NCI-H2227 treated with DMSO at 0.1 percent for 48 hours (cell line): ENCODE measurements at regions not wholly inside any gene's neighbourhood (a gene's known extent, or its start where the extent isn't known, plus 50 kb on each side); places are given as distances from the start of the nearest gene placed in this dataset.
A peak's percentile ranks its signal among the peaks of the same experiment; 100 is the strongest.
"Not testable (repeated sequence)": the region's sequence is repeated elsewhere in the genome, so short reads cannot be mapped to it uniquely, and the experiment has no call there.

ENCODE experiments used
- DNase-seq: peaks from one replicate; lab custom pipeline; 2025; lab: John Stamatoyannopoulos, UW

DNA sequence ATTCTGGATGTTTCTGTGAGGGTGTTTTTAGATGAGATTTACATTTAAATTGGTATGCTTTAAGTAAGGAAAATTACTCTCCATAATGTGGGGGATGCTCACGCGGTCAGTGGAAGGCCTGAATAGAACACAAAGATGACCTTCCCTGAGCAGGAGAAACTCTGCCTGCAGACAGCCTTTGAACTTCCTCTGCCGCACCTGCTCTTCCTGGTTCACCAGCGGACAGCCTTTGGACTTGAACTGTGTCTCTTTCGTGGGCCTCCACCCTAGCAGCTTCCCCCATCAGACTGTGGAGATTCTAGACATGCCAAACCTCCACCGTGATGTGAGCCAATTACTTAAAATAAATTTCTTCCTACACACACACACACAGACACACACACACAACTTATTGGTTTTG lies 210.7 kb downstream of the EFCAB11 start:
- DNase-seq: no peak

DNA sequence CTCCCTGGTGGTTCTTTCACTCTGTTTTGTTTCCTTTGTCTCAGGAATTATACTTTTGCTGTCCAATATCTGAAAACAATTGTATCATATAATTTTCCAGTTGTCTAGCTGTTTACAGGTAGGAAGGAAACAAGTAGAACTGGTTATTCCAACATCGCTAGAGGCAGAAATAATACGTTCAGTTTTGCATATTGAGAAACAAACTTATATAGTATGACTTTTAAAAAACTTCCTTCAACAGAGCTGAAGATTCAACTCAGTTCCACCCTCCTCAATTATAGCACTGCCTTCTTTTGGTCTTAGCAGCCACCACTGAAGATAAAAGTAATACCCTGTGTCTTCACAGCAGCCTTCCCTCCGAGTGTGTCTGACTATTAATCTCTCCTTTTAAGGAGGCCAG lies 214.3 kb downstream of the EFCAB11 start:
- no peak for DNase-seq

DNA sequence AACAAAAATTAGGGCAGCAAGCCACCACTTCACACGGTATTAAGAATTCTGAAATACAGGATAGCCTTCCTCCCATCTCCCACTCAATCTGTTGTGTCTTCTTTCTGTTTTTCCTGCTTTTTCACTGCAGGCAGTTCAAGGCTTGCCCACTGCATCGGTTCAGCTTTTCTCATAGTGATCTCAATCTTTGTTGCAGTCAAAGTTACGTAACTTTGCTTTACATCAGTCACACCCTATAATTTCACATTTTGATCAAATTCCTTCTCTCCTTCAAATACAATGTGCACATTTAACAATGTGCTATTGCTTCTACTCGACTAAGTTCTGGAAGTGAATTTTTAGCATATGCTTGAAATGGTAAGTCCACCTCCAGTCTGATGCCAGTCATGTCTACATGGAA lies 217.6 kb downstream of the EFCAB11 start:
- DNase-seq: no peak

DNA sequence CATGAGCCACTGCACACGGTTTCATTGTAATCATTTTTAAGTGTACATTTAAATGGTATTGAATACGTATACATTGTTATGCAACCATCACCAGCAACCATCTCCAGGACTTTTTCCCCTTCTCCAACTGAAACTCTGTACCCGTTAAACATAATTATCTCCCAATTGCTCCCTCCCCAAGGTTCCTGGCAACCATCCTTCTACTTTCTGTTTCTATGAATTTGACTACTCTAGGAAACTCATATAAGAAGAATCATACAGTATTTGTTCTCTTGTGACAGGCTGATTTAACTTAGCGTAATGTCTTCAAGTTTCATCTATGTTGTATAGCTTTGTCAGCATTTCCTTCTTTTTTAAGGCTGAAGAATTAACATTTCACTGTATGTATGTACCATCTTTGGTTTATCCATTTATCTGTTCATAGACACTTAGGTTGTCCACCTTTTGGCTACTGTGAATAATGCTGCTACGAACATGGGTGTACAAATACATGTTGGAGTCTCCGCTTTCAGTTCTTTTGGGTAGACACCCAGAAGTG lies 223.1 kb downstream of the EFCAB11 start:
- no peak for DNase-seq

DNA sequence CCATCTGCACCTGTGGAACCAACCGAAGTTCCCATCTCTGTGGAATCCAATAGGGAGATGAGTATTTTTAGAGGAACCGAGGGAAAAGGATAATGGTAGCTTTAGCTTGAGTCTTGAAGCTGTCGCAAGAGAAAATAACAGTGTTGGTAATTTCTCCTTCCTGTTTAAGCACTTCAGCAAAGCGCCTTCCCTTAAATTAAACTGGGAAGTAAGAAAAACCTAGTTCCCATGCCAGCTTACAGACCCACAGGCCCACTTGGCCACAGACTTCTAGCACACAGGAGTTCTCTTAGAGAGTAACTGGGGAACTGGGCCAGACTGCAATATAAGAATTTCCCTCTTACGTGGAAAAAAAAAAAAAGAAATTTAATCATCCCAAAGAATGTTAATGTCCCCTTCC lies 223.8 kb downstream of the EFCAB11 start:
- DNase-seq: peak; percentile 17

DNA sequence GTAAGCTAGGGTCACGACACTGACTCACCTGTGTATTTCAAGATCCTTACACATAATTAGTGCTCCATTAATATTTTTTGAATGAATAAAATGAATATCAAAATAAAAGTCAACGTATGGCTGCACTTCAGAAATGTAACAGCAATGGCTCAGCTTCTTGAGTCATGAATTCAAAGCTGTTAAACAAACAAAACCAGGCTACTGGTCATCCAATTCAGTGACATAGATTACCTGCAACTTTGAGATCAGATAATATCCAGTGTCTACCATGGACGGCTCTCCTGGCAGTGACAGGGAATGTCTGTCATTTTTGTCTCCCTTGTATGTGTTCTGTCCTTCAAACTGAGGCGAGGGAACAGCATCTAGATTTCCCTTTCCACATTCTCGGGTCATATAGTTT lies 225.6 kb downstream of the EFCAB11 start:
- DNase-seq: no peak

GRCh38 chr14:89726226-89726625 lies 228.3 kb downstream of the EFCAB11 start:
- not testable (repeated sequence) for DNase-seq

- DNase-seq: no peak
These were observed 229.9 kb downstream of the EFCAB11 start for GRCh38 chr14:89724628-89724960.

GRCh38 chr14:89723930-89724627 lies 230.5 kb downstream of the EFCAB11 start:
- DNase-seq: no peak

GRCh38 chr14:89721956-89722355 lies 232.6 kb downstream of the EFCAB11 start:
- no peak for DNase-seq

DNA sequence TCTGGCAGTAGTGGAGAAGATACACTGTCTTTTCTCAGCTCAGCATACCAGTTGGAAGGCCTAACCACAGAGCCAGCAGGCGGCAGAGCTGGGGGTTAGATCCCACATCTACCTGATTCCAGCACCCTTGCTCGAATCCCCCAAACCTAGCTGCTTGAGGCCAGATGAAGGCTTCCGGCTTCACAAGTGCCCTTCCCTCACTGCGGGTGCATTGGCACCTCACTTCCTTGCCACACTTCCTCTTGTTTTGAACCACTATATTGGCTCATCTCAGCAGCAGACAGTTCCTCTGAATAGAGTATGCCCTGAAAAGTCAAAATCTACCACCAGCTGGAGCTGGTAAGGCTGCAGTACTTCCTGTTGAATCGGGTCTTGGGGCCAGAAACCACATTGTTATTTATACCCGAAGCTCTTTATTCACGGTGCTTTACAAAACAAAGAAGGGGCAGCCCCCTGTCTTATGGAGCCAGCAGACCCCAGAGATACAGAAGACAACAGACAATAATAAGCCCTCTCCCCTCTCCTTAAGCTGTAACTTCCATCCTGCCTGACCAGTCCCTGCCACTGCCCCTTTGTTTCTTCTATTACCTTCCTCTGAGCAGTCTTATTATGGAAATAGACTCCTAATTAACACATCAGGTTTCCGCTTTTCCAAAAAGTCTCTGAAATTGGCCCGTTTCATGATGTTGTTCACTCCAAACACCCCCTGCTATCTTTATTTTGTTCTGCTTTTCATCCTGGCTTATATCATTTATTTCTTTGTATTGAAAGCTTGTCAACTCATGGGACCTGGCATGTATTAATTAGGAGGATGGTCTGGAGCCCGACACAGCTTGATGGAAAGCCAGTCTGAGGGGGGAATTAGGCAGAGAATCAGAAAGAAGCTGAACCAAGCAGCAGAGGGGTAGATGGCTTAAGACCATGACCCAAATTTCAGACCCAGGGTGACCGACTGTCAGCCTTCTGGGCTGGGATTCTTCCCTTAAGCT lies 233.5 kb downstream of the EFCAB11 start:
- DNase-seq: no peak

DNA sequence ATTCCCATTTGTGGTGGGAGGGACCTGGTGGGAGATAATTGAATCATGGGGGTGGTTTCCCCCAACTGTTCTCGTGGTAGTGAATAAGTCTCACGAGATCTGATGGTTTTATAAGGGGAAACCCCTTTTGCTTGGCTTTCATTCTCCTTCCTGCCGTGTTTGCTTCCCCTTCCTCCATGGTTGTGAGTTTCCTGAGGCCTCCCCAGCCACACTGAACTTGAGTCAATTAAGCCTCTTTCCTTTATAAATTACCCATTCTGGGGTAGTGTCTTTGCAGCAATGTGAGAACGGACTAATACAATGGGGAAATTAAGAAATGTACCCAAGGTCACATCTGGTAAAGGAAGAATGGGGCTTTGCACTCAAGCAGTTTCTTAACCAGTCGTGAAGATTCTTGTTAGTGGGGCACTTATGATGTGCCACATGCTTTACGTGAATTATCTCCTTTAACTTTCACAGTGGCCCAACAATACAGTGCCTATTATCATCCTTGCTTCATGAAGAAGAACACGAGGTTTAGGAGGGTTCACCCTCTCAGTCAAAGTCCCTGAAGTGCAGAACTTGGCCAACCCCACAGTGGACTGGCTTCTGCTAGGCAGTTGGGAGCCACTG lies 234.3 kb downstream of the EFCAB11 start:
- no peak for DNase-seq

DNA sequence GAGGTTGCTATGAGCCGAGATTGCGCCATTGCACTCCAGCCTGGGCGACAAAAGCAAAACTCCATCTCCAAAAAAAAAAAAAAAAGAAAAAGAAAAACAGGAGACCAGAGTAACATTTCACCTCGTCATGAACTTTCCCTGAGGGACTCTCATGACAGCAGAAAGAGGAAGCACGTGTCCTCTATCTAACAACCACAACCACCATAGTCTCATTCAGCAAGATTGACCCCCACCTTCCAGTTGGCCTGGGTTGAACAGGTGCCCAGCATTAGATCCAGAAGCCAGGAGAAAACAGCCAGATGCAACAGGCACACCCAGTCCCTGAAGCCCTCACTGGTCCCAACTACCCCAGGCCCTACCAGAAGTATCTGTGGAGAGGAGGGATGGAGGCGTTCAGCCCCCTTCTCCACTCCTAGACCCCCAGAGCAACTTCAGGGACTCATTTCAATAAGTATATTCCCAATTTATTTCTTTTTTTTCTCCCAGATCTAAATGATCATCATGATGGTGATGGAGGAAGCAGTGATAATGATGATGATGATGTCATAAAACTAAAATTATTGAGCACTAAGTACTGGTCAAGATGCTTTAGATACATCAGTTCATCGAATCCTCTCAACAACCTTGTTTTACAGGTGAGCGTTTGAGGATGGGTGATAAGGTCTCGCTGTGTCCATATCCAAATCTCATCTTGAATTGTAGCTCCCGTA lies 235.0 kb downstream of the EFCAB11 start:
- no peak for DNase-seq

GRCh38 chr14:89708982-89709625 lies 245.4 kb downstream of the EFCAB11 start:
- no peak for DNase-seq

DNA sequence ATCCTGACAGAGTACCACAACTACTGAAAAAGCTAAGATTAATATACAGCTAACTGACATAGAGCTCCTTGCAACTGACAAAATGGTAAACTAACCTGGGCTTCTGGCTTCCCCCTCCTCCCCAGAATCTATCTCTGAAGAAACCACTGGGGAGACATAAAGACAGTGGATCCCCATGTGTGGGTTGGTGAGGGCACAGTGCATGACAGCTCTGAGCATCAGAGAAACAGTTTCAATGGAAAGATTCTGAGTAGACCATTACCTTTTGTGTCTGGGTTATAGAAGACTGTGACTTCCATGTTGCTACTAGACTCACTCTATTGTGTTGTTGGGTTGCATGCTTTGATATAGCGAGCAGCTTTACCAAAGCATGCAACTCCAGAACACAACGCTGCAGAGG lies 247.4 kb downstream of the EFCAB11 start:
- DNase-seq: no peak

GRCh38 chr14:89702876-89703200 lies 251.7 kb downstream of the EFCAB11 start:
- DNase-seq: no peak

DNA sequence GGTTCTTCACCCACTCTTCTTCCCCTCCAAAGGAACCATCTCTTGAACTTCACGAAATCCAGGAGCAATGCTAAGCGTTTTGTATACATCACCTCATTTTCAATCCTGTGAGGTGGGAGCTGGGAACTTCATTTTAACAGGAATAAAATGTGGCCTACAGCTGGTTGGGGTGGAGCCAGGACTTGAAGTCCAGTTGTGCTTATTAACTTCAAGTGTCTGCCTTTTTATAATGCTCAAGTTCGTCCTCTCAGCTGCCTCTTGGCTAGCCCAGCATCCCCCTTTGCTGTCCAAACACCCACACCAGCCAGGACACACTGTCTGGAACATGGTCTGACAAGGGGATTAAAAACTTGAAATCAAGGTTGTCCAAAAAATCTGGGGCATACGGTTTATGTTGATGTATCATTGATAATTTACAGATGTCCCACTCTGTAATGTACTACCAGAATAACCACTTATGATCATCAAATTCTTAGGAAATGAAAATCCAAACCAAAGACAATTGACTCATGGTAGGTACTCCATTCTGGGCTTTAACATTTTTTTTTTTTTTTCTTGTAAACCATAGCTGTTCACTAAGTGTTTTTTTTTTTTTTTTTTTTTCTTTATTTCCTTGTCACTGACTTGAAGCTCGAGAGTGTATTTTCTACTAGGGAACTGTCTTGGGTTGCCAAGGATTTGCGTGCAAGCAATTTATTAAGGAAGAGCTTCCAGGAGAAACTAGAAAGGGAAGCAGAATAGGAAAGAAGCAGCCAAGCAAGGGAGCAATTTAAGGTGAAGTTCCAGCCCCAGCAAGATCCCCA lies 252.3 kb downstream of the EFCAB11 start:
- DNase-seq: peak; percentile 72

- peak; percentile 73 for DNase-seq
These were observed 253.1 kb downstream of the EFCAB11 start for GRCh38 chr14:89701211-89702043.

GRCh38 chr14:89700801-89701200 lies 253.7 kb downstream of the EFCAB11 start:
- DNase-seq: peak; percentile 42

GRCh38 chr14:89699071-89699470 lies 255.5 kb downstream of the EFCAB11 start:
- DNase-seq: no peak
